ENCODE measurements at regions not wholly inside any gene's neighbourhood (a gene's known extent, or its start where the extent isn't known, plus 50 kb on each side); places are given as distances from the start of the nearest gene placed in this dataset.
A peak's percentile ranks its signal among the peaks of the same experiment; 100 is the strongest.

- no peak for DNase-seq (ENCODE audit: low spot score)
Observed at GRCh38 chr11:32265911-32266310, 169.4 kb downstream of the WT1 start.

- no peak for DNase-seq (ENCODE audit: low spot score)
Observed at GRCh38 chr11:32266601-32267000, 168.7 kb downstream of the WT1 start.

- no peak for DNase-seq (ENCODE audit: low spot score)
Observed at GRCh38 chr11:32267679-32268187, 167.6 kb downstream of the WT1 start.

GRCh38 chr11:32273931-32274330, 161.4 kb downstream of the WT1 start:
- DNase-seq (ENCODE audit: low spot score): no peak

- DNase-seq (ENCODE audit: low spot score): no peak
Observed at GRCh38 chr11:32279672-32280071, 155.7 kb downstream of the WT1 start.

- DNase-seq (ENCODE audit: low spot score): no peak
Observed at GRCh38 chr11:32280339-32280738, 155.0 kb downstream of the WT1 start.

GRCh38 chr11:32288276-32288675, 147.1 kb downstream of the WT1 start:
- DNase-seq (ENCODE audit: low spot score): no peak

- no peak for DNase-seq (ENCODE audit: low spot score)
Observed at GRCh38 chr11:32289701-32290100, 145.6 kb downstream of the WT1 start.

- DNase-seq (ENCODE audit: low spot score): peak; percentile 83
Observed at GRCh38 chr11:32290783-32291182, 144.6 kb downstream of the WT1 start.

- DNase-seq (ENCODE audit: low spot score): peak; percentile 58
Observed at GRCh38 chr11:32297611-32298011, 137.7 kb downstream of the WT1 start.

GRCh38 chr11:32302826-32303225, 132.5 kb downstream of the WT1 start:
- no peak for DNase-seq (ENCODE audit: low spot score)

- DNase-seq (ENCODE audit: low spot score): no peak
Observed at GRCh38 chr11:32304521-32304920, 130.8 kb downstream of the WT1 start.

- no peak for DNase-seq (ENCODE audit: low spot score)
Observed at GRCh38 chr11:32305460-32305859, 129.9 kb downstream of the WT1 start.

- no peak for DNase-seq (ENCODE audit: low spot score)
Observed at GRCh38 chr11:32307471-32307870, 127.9 kb downstream of the WT1 start.

- no peak for DNase-seq (ENCODE audit: low spot score)
Observed at GRCh38 chr11:32307913-32308312, 127.4 kb downstream of the WT1 start.

GRCh38 chr11:32309530-32310213, 125.7 kb downstream of the WT1 start:
- DNase-seq (ENCODE audit: low spot score): no peak

GRCh38 chr11:32310214-32310601, 125.1 kb downstream of the WT1 start:
- DNase-seq (ENCODE audit: low spot score): no peak

- DNase-seq (ENCODE audit: low spot score): no peak
Observed at GRCh38 chr11:32311346-32312065, 123.8 kb downstream of the WT1 start.

- DNase-seq (ENCODE audit: low spot score): no peak
Observed at GRCh38 chr11:32312206-32312817, 123.0 kb downstream of the WT1 start.

GRCh38 chr11:32312865-32313403, 122.4 kb downstream of the WT1 start:
- peak; percentile 23 for DNase-seq (ENCODE audit: low spot score)

GRCh38 chr11:32313477-32313876, 121.9 kb downstream of the WT1 start:
- no peak for DNase-seq (ENCODE audit: low spot score)

- DNase-seq (ENCODE audit: low spot score): no peak
Observed at GRCh38 chr11:32315121-32315520, 120.2 kb downstream of the WT1 start.

GRCh38 chr11:32316232-32316631, 119.1 kb downstream of the WT1 start:
- DNase-seq (ENCODE audit: low spot score): no peak

Measured in pons (tissue), 1 donor.